H1 (cell line): ENCODE measurements at regions not wholly inside any gene's neighbourhood (a gene's known extent, or its start where the extent isn't known, plus 50 kb on each side); places are given as distances from the start of the nearest gene placed in this dataset.

Source experiments
- PHF8 ChIP-seq: fragments of 200-600 bp; sonication (generic); conservative IDR thresholded peaks from 2 replicates; pipeline ENCODE4 v1.7.1; 2012; ENCODE audit warnings: low read depth, mild to moderate bottlenecking, inconsistent platforms, low read length, moderate library complexity

DNA sequence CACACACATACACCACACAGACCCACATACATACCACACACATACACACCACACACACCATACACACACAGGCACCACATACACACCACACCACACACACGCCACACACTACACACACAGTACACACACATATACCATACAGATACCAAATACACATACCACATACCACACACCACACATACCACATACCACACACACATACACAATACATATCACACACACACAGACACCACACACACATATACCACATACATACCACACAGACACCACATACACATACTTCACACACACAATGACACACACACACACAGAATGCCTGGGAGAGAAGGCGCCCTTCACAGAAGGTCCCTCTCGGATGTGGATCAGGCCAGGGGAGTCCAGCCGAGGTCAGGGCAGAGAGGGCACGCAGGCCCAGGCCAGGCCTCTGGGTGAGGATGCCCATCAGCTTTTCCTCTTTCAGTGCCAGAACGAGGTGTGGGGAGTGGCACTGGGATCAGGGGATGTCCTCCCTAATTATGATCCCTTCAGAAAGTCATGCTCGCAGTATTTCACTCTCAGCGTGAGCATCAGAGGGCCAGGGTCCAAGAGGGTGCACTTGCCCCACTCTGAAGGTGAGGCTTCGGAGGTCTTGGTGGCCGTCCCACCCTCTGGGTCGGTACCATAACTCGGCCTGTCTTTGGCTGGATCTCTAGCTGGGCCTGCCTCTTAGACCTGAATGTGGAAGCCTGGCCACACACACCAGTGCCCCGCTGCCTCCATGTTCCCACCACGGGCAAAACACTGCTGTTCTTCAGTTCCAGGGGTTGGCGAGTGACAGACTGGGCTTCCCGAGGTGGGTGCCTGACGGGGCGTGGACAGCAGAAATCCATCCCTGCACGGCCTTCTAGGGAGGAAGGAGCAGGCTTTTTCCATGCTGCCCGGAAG lies 70.6 kb upstream of the ODC1 start (continued):
- no peak for TF ChIP-seq PHF8
